ENCODE measurements at regions not wholly inside any gene's neighbourhood (a gene's known extent, or its start where the extent isn't known, plus 50 kb on each side); places are given as distances from the start of the nearest gene placed in this dataset.

DNA sequence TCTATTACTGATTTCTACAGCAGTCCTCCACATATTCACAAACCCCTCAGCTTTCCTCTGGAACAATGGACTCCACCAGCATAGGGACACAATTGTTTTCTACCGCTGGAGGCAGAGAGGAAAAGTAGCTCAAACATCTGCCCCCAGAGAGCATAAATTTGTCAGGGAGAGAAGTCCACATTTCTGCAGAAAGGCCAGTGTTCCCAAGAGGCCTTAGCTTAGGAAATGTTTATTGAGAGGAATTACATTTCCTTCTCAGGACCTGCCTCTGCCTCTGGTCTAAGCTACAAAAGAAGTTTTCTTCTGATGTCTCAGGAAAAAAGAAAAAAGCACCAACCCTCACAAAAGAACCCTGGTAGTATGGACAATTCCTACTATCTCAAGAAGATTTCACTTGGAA lies 217.8 kb upstream of the BMP4 start:
- no peak for DNase-seq (ENCODE audit: low spot score)

DNA sequence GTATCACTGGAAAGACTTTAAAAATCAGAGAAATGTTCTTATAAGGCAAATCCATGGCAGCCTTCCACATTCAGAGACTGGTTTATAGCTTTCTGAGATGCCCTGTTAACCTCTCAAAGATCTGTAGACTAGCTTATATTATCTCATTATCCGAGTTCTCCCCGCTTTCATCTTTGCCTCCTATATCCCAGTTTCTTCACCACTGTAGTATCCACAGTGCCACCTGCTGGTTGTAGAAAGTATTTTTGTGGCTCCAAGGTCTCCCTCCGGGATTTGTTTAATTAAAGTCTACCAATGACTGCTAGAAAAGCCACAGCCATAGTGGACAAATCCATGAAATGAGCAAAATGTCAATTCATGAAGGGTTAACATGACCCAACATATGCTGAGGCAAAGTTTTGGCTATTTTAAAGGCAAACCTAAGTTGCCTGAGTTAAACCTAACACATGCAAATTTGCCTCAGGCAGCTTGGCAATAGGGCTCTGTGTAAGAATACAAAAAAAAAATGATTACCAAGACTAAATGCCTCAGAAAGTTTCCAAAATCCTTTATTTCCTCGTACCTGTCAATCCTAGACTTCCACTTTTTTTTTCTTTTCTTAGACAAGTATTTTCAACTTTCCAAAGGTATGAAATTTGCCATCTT lies 218.8 kb upstream of the BMP4 start:
- DNase-seq (ENCODE audit: low spot score), result peak; percentile 58

DNA sequence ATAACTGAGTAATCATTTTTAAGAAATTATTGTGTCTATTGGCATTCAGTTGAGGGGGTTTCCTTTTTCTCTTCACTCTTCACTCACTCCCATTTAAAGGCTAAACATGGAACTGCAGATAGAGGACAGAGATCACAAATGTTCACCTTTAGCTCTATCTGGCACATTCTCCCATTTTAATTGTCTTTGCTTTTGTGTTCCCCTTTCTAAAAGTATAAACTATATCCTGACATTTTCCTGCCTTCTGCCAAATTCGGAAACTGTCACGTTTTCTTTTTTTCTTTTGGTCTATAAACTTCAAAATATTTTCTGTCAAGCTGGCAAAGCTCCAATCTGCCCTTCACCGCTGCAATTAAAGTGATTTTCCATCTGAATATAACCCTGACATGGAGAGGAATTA lies 219.8 kb upstream of the CDKN3 start:
- DNase-seq (ENCODE audit: low spot score), result no peak

DNA sequence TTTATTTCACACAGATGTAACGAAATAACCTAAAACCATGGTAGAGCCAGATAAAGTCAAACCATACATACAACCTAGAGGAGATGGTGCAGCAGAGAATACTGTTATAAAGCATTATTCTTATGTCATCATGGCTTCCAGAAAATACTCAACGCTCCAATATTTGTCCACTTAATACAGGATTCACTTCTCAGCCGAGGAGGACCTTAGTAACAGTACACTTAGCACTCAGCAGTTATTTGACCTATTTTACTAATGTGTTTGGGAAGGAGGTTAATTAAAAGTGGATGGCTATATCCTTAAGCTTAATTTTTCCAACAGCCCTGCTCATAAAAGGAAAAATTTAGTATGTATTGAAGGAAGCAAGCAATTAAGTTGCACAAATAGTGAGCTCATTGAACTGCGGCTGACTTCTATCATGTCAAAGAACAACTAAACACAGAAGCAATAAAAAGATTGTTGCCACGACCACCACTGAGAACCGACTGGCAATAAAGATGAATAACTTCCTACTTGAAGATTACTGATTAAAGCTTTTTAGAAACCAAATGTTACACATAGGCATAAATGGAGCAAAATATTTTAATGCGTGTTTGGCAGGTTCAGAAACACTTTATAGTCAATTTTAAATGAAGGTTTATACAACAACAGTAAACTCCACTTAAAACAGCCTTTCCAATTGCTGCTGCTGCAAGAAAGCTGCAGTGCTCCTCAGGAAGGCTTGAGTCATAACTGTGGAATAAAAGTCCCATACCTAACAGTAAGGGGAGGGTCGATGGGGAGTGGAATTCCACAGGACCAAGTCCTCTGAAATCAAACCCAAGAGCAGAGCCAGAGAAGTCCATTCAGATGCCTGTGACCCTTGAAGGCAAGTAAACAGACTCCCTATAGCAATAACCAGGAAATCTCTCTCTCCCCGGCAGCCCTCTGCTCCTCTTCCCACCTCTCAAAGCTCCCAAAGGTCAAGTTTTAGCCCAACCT lies 218.9 kb upstream of the CDKN3 start:
- DNase-seq (ENCODE audit: low spot score), result no peak

DNA sequence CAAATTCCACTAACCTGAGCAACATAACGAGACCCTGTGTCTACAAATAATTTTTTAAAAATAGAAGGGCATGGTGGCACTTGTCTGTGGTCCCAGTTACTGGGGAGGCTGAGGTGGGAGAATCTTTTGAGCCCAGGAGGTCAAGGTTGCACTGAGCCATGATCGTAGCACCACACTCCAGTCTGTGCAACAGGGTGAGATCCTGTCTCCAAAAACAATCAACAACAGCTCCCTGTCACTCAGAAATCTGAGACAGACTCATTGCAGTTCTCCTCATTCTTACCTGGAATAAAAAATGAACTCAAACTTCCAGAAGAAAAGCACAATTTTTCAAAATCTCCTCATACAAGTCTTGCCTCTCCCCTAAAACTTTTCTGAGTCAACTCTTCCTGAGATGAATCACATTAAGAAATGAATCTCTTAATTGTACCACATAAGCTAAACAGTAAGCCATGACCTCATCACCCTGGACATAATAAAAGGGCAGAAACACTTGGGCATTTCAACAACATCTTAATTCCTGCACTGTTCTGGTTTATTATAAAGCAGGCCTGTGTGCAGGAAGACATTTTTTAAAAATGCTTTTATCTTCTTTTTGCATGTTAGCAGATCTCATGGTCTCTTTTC lies 214.3 kb upstream of the CDKN3 start:
- DNase-seq (ENCODE audit: low spot score), result peak; percentile 63

DNA sequence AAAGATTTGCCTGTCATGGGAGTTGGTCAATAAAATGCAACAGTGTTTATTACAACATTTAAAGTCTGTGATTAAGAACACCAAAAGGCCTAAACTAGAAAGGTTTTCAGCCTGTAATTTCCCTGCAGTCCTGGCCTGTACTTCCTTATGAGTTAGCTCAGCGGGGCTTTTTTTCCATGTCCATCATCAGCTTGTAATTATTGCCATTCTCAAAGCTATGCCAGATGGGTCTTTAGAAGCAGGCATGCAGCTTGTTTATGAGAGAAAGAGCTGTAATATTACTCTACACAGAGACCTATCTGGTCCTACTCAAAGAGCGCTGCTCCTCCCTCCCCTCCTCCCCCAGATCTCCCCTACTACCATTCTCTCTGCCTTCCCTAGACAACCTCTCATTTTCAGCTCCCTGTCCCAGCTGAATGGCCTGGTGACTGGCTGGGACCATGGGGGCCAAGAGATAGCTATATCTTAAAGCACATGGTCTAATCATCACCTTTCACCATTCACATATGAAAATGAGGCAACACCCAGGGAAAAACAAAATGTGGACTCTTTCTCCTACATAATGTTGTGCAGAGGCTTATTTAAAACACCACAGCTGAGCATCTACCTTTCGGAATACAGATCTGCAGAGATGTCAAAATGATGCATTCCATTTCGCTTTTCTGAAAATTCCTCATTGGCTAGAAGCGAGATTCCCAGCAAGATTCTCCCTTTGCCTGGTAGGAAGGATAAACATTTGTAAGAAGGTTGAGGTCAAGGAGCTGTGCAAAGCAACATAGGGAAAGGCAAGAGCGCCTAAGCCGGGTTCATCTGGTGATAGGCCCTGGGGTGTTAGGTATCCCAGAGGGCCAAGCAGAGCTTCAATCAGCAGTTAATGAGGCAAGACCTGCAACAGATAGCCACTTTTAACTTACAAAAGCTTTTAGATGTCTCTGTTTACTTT lies 209.7 kb upstream of the CDKN3 start:
- DNase-seq (ENCODE audit: low spot score), result no peak

DNA sequence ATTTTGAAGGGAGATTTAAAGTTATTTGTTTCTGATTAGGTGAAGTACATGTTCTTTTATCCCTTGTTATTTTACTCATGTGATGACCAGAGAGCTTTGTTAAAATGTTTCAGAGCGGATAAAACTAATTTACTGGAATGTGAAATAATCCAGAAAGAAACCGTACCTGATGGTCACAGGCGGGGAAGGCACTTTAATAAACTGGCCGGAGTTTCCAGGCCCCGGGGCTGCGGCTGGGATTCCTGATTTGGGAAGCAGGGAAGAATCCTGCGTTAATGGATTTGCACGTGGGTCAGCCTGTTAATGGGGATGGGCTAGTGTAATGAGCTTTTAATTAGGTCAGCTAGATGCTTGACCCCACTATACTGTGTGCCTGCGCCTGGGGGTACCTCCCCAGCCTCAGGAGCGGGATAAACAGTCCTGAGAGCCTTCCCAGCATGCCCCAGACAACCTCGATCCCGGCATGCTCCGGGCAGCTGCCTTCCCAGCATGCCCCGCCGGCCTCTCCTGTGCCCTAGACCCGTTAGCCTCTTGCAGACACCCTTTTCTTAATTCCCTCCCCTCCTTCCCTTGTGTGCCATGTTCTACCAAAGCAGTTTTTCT lies 208.6 kb upstream of the CDKN3 start:
- no peak for DNase-seq (ENCODE audit: low spot score)

DNA sequence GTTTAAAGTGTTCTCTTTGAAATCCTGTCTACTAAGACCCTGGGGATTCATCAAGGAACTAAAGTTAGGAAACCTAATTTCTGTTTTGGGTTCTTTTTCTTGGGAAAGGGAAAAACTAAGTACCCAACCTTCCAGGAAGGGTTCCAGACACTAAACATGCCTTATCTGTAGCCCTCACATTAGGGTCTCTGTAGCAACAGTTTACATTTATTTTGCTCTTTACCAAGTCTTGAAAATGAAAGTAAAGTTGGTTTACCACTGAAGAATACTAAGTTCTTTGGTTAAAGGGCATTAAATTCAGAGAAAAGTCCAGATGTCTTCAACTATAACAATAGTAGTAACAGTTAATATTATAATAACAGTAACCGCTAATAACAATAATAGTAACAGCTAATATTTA lies 207.5 kb upstream of the CDKN3 start:
- DNase-seq (ENCODE audit: low spot score), result no peak

DNA sequence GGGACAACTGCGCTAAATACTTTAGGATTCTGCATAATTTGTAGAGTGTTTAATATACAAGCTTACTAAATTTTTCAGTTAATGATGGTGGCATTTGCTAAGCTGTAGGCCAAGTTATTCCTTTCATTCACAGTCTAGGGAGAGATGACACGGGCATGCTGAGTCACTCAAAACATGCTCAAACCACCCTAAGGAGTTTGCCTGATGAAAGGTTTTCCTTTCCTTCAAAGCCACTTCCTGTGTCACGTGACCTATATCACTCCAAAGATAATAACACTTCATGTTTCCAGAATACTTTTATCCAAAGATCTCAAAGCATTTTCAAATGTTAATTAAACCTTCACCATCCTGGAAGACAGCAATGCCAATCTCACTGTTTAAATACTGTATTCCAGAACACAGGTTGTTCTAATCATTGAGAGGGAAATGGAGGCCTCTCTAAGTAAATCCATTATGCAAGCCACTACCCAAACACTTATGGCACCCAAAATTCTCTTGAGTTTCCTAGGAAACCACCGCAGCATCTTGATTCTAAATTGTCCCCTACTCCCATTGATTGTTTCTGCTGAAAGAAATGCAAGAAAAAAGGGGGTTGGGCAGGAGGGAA lies 207.0 kb upstream of the CDKN3 start:
- peak; percentile 54 for DNase-seq (ENCODE audit: low spot score)

DNA sequence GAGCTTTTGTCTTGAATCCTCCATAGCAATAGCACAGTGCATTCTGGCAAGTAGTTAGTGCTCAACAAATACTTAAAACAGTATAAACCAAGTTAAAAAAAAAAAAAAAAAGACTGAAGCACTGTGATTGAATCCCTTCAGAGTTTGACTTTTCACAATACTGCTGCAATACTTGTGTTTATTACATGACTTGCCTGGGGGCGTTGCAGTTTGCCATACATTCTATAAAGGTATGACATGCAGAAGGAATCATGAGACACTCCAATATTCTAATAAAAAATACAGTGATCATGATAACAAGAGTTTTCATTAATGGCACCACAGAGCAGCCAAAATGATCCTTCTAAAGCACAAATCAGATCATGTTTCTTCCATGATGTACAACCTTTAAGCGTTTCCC lies 205.0 kb upstream of the CDKN3 start:
- no peak for DNase-seq (ENCODE audit: low spot score)

DNA sequence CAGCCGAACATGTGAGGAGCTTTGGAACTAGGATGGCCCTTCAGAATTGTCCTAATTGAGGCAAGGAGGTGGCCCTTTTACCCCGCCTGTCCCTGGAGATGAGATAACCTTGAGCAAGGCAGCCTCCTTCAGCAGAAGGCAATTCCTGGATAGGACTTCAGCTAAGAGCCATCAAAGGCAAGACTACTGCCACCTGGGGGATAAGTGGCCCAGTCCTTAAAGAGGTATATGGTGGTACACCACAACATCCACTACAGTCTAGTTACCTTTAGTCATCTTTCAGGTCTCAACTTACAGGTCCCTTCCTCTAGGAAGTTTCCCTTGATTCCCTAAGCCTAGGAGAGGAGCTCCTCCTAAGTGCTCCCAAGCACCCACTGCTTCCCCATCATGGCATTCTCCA lies 204.2 kb upstream of the CDKN3 start:
- no peak for DNase-seq (ENCODE audit: low spot score)

DNA sequence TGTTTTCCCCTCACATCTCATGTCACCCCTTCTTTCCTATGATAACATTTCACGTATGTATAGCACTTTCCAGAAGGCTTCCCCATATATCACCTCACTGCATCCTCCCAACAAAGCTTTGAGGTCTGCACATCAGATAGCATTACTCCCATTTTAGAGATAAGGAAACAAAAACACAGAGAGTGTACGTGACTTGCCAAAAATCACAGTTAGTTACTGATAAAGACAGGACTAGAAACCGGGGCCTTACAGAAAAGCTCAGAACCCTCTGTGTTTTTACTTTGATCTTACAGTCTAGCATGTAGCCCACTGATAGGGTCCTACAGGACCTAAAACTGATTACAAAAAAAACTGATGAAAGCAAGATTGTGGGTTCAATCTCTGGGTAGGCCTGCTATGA lies 202.9 kb upstream of the CDKN3 start:
- no peak for DNase-seq (ENCODE audit: low spot score)

DNA sequence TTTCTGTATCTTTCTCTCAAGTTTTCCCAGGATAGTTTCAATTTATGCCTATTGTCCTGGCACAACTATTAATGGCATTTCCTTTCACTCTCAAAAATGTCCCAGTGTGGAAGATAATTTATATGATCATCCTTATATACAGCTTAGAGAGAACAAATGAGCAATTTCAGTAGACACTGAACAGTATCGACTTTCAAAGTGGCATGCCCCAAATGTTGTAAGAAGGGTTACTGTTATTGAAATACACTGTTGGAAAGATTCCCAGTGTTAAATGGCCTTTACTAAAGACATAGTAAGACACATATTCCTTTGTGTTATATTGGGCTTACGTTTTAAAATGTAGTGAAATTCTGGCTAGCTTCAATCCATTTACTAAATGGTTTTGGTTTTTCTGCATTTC lies 202.3 kb upstream of the CDKN3 start:
- no peak for DNase-seq (ENCODE audit: low spot score)

DNA sequence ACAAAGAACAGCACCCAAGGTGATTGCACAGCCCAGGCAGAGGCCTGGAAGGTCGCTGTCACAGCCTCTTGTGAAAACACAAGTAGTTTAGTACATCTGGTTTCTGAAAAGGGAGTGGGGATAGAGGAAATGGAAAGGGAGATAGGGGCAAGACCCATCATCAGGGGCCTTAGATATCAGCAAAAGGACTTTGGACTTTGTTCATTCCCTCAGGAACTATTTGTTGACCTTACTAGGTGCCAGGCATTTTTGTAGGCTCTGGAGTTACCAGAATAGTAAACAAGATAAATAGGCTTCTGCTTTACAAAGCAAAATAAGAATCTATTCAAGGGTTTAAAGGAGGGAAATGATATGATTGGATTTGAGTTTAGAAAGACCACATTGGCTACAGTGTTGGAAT lies 199.4 kb upstream of the CDKN3 start:
- no peak for DNase-seq (ENCODE audit: low spot score)

DNA sequence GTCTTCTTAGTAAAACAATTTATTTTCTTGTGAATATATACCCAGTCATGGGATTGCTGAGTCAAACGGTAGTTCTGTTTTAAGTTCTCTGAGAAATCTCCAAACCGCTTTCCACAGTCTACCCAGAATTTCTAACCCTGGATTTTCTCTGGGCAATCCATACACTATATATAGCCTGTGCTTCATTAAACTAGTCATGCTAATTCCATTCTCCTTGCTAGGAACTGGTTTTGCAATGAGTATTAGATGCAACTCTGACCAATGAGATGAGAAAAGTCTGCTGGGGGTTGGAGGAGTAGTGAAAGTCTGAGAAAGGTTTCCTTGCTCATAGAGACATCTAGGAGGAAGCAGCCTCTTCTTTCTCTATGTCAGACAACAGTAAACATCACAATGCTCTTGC lies 196.1 kb upstream of the CDKN3 start:
- DNase-seq (ENCODE audit: low spot score), result no peak

DNA sequence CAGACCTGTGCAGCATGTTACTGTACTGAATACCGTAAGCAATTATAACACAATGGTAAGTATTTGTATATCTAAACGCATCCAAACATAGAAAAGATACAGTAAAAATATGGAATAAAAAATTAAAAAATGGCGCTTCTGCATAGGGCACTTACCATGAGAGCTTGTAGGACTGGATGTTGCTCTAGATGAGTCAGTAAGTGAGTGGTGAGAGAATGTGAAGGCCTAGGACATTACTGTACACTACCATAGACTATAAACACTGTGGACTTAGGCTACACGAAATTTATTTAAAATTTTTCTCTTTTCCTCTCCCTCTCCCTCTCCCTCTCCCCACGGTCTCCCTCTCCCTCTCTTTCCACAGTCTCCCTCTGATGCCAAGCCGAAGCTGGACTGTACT lies 194.5 kb upstream of the CDKN3 start:
- DNase-seq (ENCODE audit: low spot score), result no peak

DNA sequence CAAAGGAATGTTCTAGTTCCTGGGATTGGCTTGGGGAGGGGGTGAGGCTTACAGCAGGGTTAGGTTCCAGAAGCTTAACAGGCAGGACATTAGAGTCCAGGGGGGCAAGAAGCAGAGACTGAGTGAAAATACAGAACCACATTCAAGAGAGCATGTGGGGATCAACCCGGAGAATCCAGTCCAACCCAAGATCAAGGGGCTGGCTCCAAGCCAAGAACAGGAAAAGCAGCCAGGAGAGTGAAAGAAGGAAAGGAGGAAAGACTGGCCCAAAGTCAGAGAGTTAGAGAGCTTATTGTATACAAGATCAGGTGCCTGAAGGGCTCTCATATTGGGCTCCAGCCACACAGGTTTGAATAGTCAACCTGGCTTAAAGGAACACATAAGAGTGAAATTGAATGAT lies 190.3 kb upstream of the CDKN3 start:
- no peak for DNase-seq (ENCODE audit: low spot score)

DNA sequence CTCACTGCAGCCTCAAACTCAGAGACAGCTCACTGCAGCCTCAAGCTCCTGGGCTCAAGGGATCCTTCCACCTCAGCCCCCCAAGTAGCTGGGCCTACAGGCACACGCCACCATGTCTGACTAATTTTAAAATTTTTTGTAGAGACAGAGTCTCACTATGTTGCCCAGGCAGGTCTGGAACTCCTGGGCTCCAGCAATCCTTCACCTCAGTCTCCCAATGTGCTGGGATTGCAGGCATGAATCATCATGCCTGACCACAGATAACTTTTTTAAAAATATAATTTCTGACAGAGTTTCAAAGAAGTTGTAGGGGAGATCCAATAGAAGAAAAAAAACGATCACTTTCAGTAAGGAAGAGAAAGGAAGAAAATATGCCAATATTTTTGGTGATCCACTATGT lies 189.7 kb upstream of the CDKN3 start:
- no peak for DNase-seq (ENCODE audit: low spot score)

DNA sequence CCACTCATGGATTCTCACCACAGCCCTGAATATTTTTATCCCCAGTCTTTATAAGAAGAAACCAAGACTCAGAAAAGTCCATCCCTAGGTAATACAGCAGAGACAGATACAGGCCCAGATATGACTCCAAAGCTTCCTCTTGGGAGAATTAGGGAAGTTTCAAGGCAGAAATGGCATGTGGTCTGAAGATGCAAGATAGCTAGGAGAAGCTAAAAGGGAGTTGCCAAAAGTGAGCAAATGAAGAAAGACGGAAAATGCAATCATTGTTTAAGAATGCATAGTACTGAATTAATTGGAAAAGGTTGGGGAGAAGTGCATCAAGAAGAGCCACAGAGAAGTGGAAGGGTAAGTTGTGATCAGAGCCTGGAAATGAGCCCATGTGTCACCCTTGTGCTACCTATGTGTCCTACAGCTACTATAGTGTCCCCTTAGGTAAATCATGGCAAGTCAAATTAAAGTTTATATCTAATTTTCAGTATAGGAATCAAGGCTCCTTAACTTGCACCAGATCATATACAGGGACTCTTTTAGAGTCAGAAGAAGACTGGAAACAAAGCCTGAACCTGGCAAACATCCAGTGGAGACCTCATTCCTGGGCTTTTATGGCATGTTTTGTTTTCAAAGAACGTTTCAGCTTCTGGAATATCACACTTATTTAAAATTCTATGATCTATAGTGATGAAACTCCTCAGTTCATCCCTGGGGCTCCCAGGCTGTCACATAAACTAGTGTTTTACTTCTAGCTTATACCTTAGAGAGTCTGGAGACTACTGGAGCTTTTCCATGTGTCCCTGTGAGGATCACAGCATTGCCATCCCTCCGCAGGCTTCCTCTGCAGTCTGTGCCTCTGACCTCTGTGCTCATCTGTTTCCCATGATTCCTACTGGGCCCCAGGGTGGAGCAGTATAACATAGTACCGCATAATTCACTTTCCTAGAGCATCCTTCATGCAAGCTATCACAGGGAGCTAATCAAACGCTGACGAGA lies 189.0 kb upstream of the CDKN3 start:
- DNase-seq (ENCODE audit: low spot score), result no peak

DNA sequence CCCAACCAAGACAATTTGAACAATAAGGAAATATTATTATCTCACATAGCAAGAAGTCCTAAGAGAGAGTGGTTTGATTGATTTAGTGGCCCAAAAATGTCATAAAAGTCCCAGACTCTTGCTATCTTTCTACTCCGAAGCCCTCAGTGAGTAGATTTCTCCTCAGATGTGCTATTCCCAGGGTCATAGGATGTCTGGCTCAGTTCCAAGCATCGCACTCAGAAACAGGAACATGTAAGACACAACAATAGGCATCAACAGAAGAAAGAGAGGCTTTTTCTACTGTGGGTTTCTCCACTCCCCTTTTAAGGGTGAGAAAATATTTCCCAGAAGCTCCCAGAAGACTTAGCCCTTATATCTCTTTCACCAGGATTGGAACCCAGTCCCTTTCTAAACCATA lies 188.1 kb upstream of the CDKN3 start:
- DNase-seq (ENCODE audit: low spot score), result no peak
